Lower leg skin (tissue), 3 donors: ENCODE measurements at regions not wholly inside any gene's neighbourhood (a gene's known extent, or its start where the extent isn't known, plus 50 kb on each side); places are given as distances from the start of the nearest gene placed in this dataset.

ENCODE experiments used
- CTCF ChIP-seq, 3 donors: fragments of 450-650 bp; IDR thresholded peaks; one replicate each; pipeline ENCODE4 v1.5.1; 2016; ENCODE audit warnings: antibody characterized with exemption in 3 of 3, mild to moderate bottlenecking in 3 of 3, moderate library complexity in 2 of 3
- POLR2A ChIP-seq, 2 donors: fragments of 450-650 bp; IDR thresholded peaks; one replicate each; pipeline ENCODE4 v1.6.1; 2016 to 2017; ENCODE audit warnings: antibody characterized with exemption in 2 of 2, mild to moderate bottlenecking in 1 of 2, moderate library complexity in 1 of 2

- TF ChIP-seq CTCF (IDR thresholded peaks at IDR 0.05) (no peak), POLR2A (IDR thresholded peaks at IDR 0.05) (no peak)
These were observed 79.6 kb upstream of the AK4 start for GRCh38 chr1:65068202-65069010.
